HG02571 (cell line): ENCODE measurements at regions not wholly inside any gene's neighbourhood (a gene's known extent, or its start where the extent isn't known, plus 50 kb on each side); places are given as distances from the start of the nearest gene placed in this dataset.
"Not testable (repeated sequence)": the region's sequence is repeated elsewhere in the genome, so short reads cannot be mapped to it uniquely, and the experiment has no call there.

Experiments
- ATAC-seq: cut with Tn5 transposase; IDR thresholded peaks from one replicate; pipeline ENCODE4 v1.9.1; 2021; ENCODE audit warnings: mild to moderate bottlenecking, moderate library complexity; ENCODE audit not compliant: unreplicated experiment

GRCh38 chr5:39775086-39775796, 350.5 kb upstream of the DAB2 start:
- ATAC-seq = no peak

GRCh38 chr5:39774605-39775004, 349.8 kb upstream of the DAB2 start:
- no peak for ATAC-seq

- ATAC-seq = no peak
Measured at GRCh38 chr5:39772307-39772706, 347.5 kb upstream of the DAB2 start.

GRCh38 chr5:39767916-39768315, 343.1 kb upstream of the DAB2 start:
- no peak for ATAC-seq

- ATAC-seq = no peak
Measured at GRCh38 chr5:39765366-39765765, 340.6 kb upstream of the DAB2 start.

- ATAC-seq = no peak
Measured at GRCh38 chr5:39762761-39763160, 338.0 kb upstream of the DAB2 start.

- ATAC-seq = no peak
Measured at GRCh38 chr5:39761199-39761950, 336.6 kb upstream of the DAB2 start.

- no peak for ATAC-seq
Measured at GRCh38 chr5:39760385-39761198, 335.8 kb upstream of the DAB2 start.

GRCh38 chr5:39759701-39760100, 334.9 kb upstream of the DAB2 start:
- no peak for ATAC-seq

- ATAC-seq = no peak
Measured at GRCh38 chr5:39758426-39758825, 333.6 kb upstream of the DAB2 start.

- no peak for ATAC-seq
Measured at GRCh38 chr5:39757131-39757530, 332.4 kb upstream of the DAB2 start.

- no peak for ATAC-seq
Measured at GRCh38 chr5:39755986-39756385, 331.2 kb upstream of the DAB2 start.

GRCh38 chr5:39755452-39755851, 330.7 kb upstream of the DAB2 start:
- ATAC-seq = no peak

- ATAC-seq = not testable (repeated sequence)
Measured at GRCh38 chr5:39753747-39754146, 329.0 kb upstream of the DAB2 start.

GRCh38 chr5:39750661-39751060, 325.9 kb upstream of the DAB2 start:
- ATAC-seq = no peak

- no peak for ATAC-seq
Measured at GRCh38 chr5:39742916-39743315, 318.1 kb upstream of the DAB2 start.

- ATAC-seq = no peak
Measured at GRCh38 chr5:39740404-39740803, 315.6 kb upstream of the DAB2 start.

GRCh38 chr5:39732166-39732565, 307.4 kb upstream of the DAB2 start:
- ATAC-seq = no peak

- ATAC-seq = no peak
Measured at GRCh38 chr5:39730699-39731098, 305.9 kb upstream of the DAB2 start.

- ATAC-seq = no peak
Measured at GRCh38 chr5:39730006-39730405, 305.2 kb upstream of the DAB2 start.

- no peak for ATAC-seq
Measured at GRCh38 chr5:39726467-39726866, 301.7 kb upstream of the DAB2 start.

GRCh38 chr5:39721394-39721793, 296.6 kb upstream of the DAB2 start:
- ATAC-seq = no peak
